ENCODE measurements at regions not wholly inside any gene's neighbourhood (a gene's known extent, or its start where the extent isn't known, plus 50 kb on each side); places are given as distances from the start of the nearest gene placed in this dataset.

- H3K27ac ChIP-seq (ENCODE audit: control insufficient read depth, insufficient read depth, low read length): no peak overlapping the region
- no peak for FAIRE-seq
- dilution Hi-C loops (cut with MboI; ENCODE audit: extremely low pct_ligation_motif_present, low sequenced_read_pairs): no loop called here
- H3K79me2 ChIP-seq (ENCODE audit: control insufficient read depth, insufficient read depth, low read length): no peaks in the 10 kb centered on the region
- H3K4me1 ChIP-seq (ENCODE audit: control insufficient read depth, extremely low read depth, insufficient read depth, low read length): no peaks in the 10 kb centered on the region
- H3K4me3 ChIP-seq (ENCODE audit: control insufficient read depth in 2 of 3, extremely low read depth in 1 of 3, insufficient read depth in 2 of 3, low read depth in 1 of 3, low read length in 3 of 3): no peak overlapping the region
- no peaks in the 10 kb centered on the region for H3K27me3 ChIP-seq (ENCODE audit: control insufficient read depth, extremely low read depth, insufficient read depth, low read length)
- TF ChIP-seq EZH2 (IDR thresholded peaks at IDR 0.05; ENCODE audit: low read length) (no peak), CTCF (optimal IDR thresholded peaks at IDR 0.05 in 1 of 3, IDR thresholded peaks at IDR 0.05 in 1 of 3, conservative IDR thresholded peaks at IDR 0.05 in 1 of 3; ENCODE audit: extremely low read depth in 1 of 3, insufficient read depth in 2 of 3, low read length in 3 of 3) (no peak)
- no peak overlapping the region for H3K9ac ChIP-seq (ENCODE audit: control insufficient read depth, extremely low read depth, insufficient read depth, low read length)
- no peaks in the 10 kb centered on the region for H3K36me3 ChIP-seq (ENCODE audit: control insufficient read depth in 2 of 2, extremely low read depth in 1 of 2, insufficient read depth in 2 of 2, low read length in 2 of 2)
- H3K9me3 ChIP-seq (ENCODE audit: control insufficient read depth, low read depth, low read length): no peaks in the 10 kb centered on the region
- no peaks in the 10 kb centered on the region for H4K20me1 ChIP-seq (ENCODE audit: control insufficient read depth, extremely low read depth, insufficient read depth, low read length)
- DNase-seq (ENCODE audit: low read depth, low spot score): no peak
- no peak overlapping the region for H3K4me2 ChIP-seq (ENCODE audit: control insufficient read depth, extremely low read depth, insufficient read depth, low read depth, low read length)
- H2AFZ ChIP-seq (ENCODE audit: control insufficient read depth, low read length): no peak overlapping the region
- no peaks in the 10 kb centered on the region for H3K9me1 ChIP-seq (ENCODE audit: control insufficient read depth, extremely low read depth, insufficient read depth, low read length)
These were observed 1426.2 kb upstream of the WWC1 start for GRCh38 chr5:166865206-166865605.

GRCh38 chr5:166880456-166880855, 1411.0 kb upstream of the WWC1 start:
- H3K4me2 ChIP-seq (ENCODE audit: control insufficient read depth, extremely low read depth, insufficient read depth, low read depth, low read length): no peak overlapping the region
- no peak overlapping the region for H3K9ac ChIP-seq (ENCODE audit: control insufficient read depth, extremely low read depth, insufficient read depth, low read length)
- H4K20me1 ChIP-seq (ENCODE audit: control insufficient read depth, extremely low read depth, insufficient read depth, low read length): no peaks in the 10 kb centered on the region
- no peaks in the 10 kb centered on the region for H3K4me1 ChIP-seq (ENCODE audit: control insufficient read depth, extremely low read depth, insufficient read depth, low read length)
- no peaks in the 10 kb centered on the region for H3K79me2 ChIP-seq (ENCODE audit: control insufficient read depth, insufficient read depth, low read length)
- DNase-seq (ENCODE audit: low read depth, low spot score): no peak
- H3K9me3 ChIP-seq (ENCODE audit: control insufficient read depth, low read depth, low read length): no peaks in the 10 kb centered on the region
- no peaks in the 10 kb centered on the region for H3K9me1 ChIP-seq (ENCODE audit: control insufficient read depth, extremely low read depth, insufficient read depth, low read length)
- no peak overlapping the region for H3K27ac ChIP-seq (ENCODE audit: control insufficient read depth, insufficient read depth, low read length)
- no peaks in the 10 kb centered on the region for H3K27me3 ChIP-seq (ENCODE audit: control insufficient read depth, extremely low read depth, insufficient read depth, low read length)
- no peaks in the 10 kb centered on the region for H3K36me3 ChIP-seq (ENCODE audit: control insufficient read depth in 2 of 2, extremely low read depth in 1 of 2, insufficient read depth in 2 of 2, low read length in 2 of 2)
- no peak for FAIRE-seq
- no peak overlapping the region for H3K4me3 ChIP-seq (ENCODE audit: control insufficient read depth in 2 of 3, extremely low read depth in 1 of 3, insufficient read depth in 2 of 3, low read depth in 1 of 3, low read length in 3 of 3)
- dilution Hi-C loops (cut with MboI; ENCODE audit: extremely low pct_ligation_motif_present, low sequenced_read_pairs): no loop called here
- no peak overlapping the region for H2AFZ ChIP-seq (ENCODE audit: control insufficient read depth, low read length)
- TF ChIP-seq EZH2 (IDR thresholded peaks at IDR 0.05; ENCODE audit: low read length) (no peak), CTCF (optimal IDR thresholded peaks at IDR 0.05 in 1 of 3, IDR thresholded peaks at IDR 0.05 in 1 of 3, conservative IDR thresholded peaks at IDR 0.05 in 1 of 3; ENCODE audit: extremely low read depth in 1 of 3, insufficient read depth in 2 of 3, low read length in 3 of 3) (no peak)

Measured in keratinocyte (primary cell).